ENCODE measurements at regions not wholly inside any gene's neighbourhood (a gene's known extent, or its start where the extent isn't known, plus 50 kb on each side); places are given as distances from the start of the nearest gene placed in this dataset.

GRCh38 chr4:136644279-136644678 is 888.0 kb downstream of the PCDH18 start:
- TF ChIP-seq, protein P1, sequence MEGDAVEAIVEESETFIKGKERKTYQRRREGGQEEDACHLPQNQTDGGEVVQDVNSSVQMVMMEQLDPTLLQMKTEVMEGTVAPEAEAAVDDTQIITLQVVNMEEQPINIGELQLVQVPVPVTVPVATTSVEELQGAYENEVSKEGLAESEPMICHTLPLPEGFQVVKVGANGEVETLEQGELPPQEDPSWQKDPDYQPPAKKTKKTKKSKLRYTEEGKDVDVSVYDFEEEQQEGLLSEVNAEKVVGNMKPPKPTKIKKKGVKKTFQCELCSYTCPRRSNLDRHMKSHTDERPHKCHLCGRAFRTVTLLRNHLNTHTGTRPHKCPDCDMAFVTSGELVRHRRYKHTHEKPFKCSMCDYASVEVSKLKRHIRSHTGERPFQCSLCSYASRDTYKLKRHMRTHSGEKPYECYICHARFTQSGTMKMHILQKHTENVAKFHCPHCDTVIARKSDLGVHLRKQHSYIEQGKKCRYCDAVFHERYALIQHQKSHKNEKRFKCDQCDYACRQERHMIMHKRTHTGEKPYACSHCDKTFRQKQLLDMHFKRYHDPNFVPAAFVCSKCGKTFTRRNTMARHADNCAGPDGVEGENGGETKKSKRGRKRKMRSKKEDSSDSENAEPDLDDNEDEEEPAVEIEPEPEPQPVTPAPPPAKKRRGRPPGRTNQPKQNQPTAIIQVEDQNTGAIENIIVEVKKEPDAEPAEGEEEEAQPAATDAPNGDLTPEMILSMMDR (IDR thresholded peaks at IDR 0.05) = no peak
- no peak for TF ChIP-seq POLR2A (IDR thresholded peaks at IDR 0.05)

Data from vagina (tissue), 2 donors.